Stimulated activated CD8-positive, alpha-beta memory T cell treated with anti-CD3 and anti-CD28 coated beads, Interleukin-7, amount 100 ng/mL, for 48 hours (primary cell): ENCODE measurements at regions not wholly inside any gene's neighbourhood (a gene's known extent, or its start where the extent isn't known, plus 50 kb on each side); places are given as distances from the start of the nearest gene placed in this dataset.
"Not testable (repeated sequence)": the region's sequence is repeated elsewhere in the genome, so short reads cannot be mapped to it uniquely, and the experiment has no call there.

ENCODE experiments used
- DNase-seq, 2 donors: peaks; one replicate each; pipeline ENCODE4 v3.0.0-alpha.2; 2020; ENCODE audit warnings: low read depth in 1 of 2; ENCODE audit errors: extremely low read depth in 1 of 2

GRCh38 chr10:57395923-57396322, 871.8 kb downstream of the IPMK start:
- DNase-seq, result no peak

GRCh38 chr10:57367412-57367811, 900.3 kb downstream of the IPMK start:
- DNase-seq, result no peak

- DNase-seq, result no peak
Observed at GRCh38 chr10:57362811-57363210, 904.9 kb downstream of the IPMK start.

- DNase-seq, result no peak
Observed at GRCh38 chr10:57353403-57354003, 914.2 kb downstream of the IPMK start.

GRCh38 chr10:57351076-57351475, 916.6 kb downstream of the IPMK start:
- no peak for DNase-seq

- DNase-seq, result no peak
Observed at GRCh38 chr10:57341294-57341693, 926.4 kb downstream of the IPMK start.

GRCh38 chr10:57338823-57339558, 928.7 kb downstream of the IPMK start:
- DNase-seq, result no peak

- DNase-seq, result no peak
Observed at GRCh38 chr10:57336865-57337264, 930.8 kb downstream of the IPMK start.

GRCh38 chr10:57336341-57336740, 931.4 kb downstream of the IPMK start:
- no peak for DNase-seq

- DNase-seq, result no peak
Observed at GRCh38 chr10:57334523-57334922, 933.2 kb downstream of the IPMK start.

GRCh38 chr10:57333880-57334279, 933.8 kb downstream of the IPMK start:
- no peak for DNase-seq

- not testable (repeated sequence) for DNase-seq
Observed at GRCh38 chr10:57321400-57321854, 946.3 kb downstream of the IPMK start.

GRCh38 chr10:57320416-57320815, 947.3 kb downstream of the IPMK start:
- DNase-seq, result no peak

GRCh38 chr10:57314046-57314445, 953.0 kb upstream of the ZWINT start:
- no peak for DNase-seq

GRCh38 chr10:57303566-57303965, 942.5 kb upstream of the ZWINT start:
- no peak for DNase-seq

GRCh38 chr10:57300718-57301117, 939.7 kb upstream of the ZWINT start:
- DNase-seq, result no peak

GRCh38 chr10:57294698-57295097, 933.6 kb upstream of the ZWINT start:
- no peak for DNase-seq

GRCh38 chr10:57288754-57289153, 927.7 kb upstream of the ZWINT start:
- no peak for DNase-seq

GRCh38 chr10:57262892-57263291, 901.8 kb upstream of the ZWINT start:
- DNase-seq, result no peak

- no peak for DNase-seq
Observed at GRCh38 chr10:57260175-57260574, 899.1 kb upstream of the ZWINT start.

- DNase-seq, result no peak
Observed at GRCh38 chr10:57249615-57250281, 888.7 kb upstream of the ZWINT start.

GRCh38 chr10:57247271-57247670, 886.2 kb upstream of the ZWINT start:
- DNase-seq, result no peak
